GM23338 (cell line): ENCODE measurements at regions not wholly inside any gene's neighbourhood (a gene's known extent, or its start where the extent isn't known, plus 50 kb on each side); places are given as distances from the start of the nearest gene placed in this dataset.

Source experiments
- ATAC-seq: fragments of 200-7000 bp; cut with Tn5 transposase; 3 replicates; pipeline ENCODE4 v1.9.1; 2020
- DNase-seq: peaks from one replicate; pipeline ENCODE4 v3.0.0-alpha.2; 2015; ENCODE audit warnings: low spot score
- H2AFZ ChIP-seq: fragments of 200-600 bp; sonication (generic); 2 replicates; pipeline ENCODE4 v1.8.0; 2016; ENCODE audit warnings: antibody characterized with exemption, mild to moderate bottlenecking, moderate library complexity
- H3F3A ChIP-seq: fragments of 200-600 bp; sonication (generic); replicated peaks from 2 replicates; pipeline ENCODE4 v1.8.0; 2017; ENCODE audit warnings: antibody characterized with exemption, mixed run types, low read depth
- H3K27ac ChIP-seq: fragments of 200-600 bp; sonication (generic); 2 replicates; pipeline ENCODE4 v1.6.1; 2016; ENCODE audit warnings: low read depth
- H3K27me3 ChIP-seq: fragments of 200-600 bp; sonication (generic); 2 replicates; pipeline ENCODE4 v1.8.0; 2016; ENCODE audit warnings: mild to moderate bottlenecking, mixed run types, moderate library complexity; ENCODE audit not compliant: insufficient read depth
- H3K36me3 ChIP-seq: fragments of 200-600 bp; sonication (generic); 2 replicates; pipeline ENCODE4 v1.8.0; 2016; ENCODE audit warnings: mild to moderate bottlenecking; ENCODE audit not compliant: insufficient read depth
- H3K4me1 ChIP-seq: fragments of 200-600 bp; sonication (generic); 2 replicates; pipeline ENCODE4 v1.8.0; 2016; ENCODE audit warnings: mild to moderate bottlenecking, moderate library complexity; ENCODE audit not compliant: insufficient read depth
- H3K4me2 ChIP-seq: fragments of 200-600 bp; sonication (generic); 2 replicates; pipeline ENCODE4 v1.7.1; 2017; ENCODE audit warnings: mixed run types
- H3K4me3 ChIP-seq: fragments of 200-600 bp; sonication (generic); 2 replicates; pipeline ENCODE4 v1.6.1; 2016; ENCODE audit warnings: mixed run types
- H3K79me2 ChIP-seq: fragments of 200-600 bp; sonication (generic); replicated peaks from 2 replicates; pipeline ENCODE4 v1.8.0; 2017; ENCODE audit warnings: mild to moderate bottlenecking; ENCODE audit not compliant: insufficient read depth
- H3K9me2 ChIP-seq: fragments of 200-600 bp; sonication (generic); 2 replicates; pipeline ENCODE4 v1.8.0; 2017; ENCODE audit not compliant: insufficient read depth
- H4K20me1 ChIP-seq: fragments of 200-600 bp; sonication (generic); replicated peaks from 2 replicates; pipeline ENCODE4 v1.8.0; 2017; ENCODE audit warnings: mild to moderate bottlenecking; ENCODE audit not compliant: insufficient read depth
- H3K27ac Mint-ChIP-seq: 2 replicates; pipeline ENCODE4 v1.8.0; 2020; ENCODE audit warnings: inconsistent platforms, mild to moderate bottlenecking, moderate library complexity, mixed read lengths
- H3K27me3 Mint-ChIP-seq: 3 replicates; pipeline ENCODE4 v1.8.0; 2022; ENCODE audit warnings: low read depth, mild to moderate bottlenecking, moderate library complexity, mixed read lengths, inconsistent platforms; ENCODE audit not compliant: insufficient read depth, poor library complexity
- H3K36me3 Mint-ChIP-seq: 3 replicates; pipeline ENCODE4 v1.8.0; 2021; ENCODE audit warnings: low read depth, mild to moderate bottlenecking, inconsistent platforms, moderate library complexity, mixed read lengths
- H3K4me1 Mint-ChIP-seq: 3 replicates; pipeline ENCODE4 v1.8.0; 2020; ENCODE audit warnings: mild to moderate bottlenecking, inconsistent platforms, mixed read lengths
- H3K4me3 Mint-ChIP-seq: 3 replicates; pipeline ENCODE4 v1.8.0; 2021; ENCODE audit warnings: moderate library complexity, mild to moderate bottlenecking, inconsistent platforms, mixed read lengths
- H3K9me3 Mint-ChIP-seq: 3 replicates; pipeline ENCODE4 v1.8.0; 2020; ENCODE audit warnings: moderate library complexity, mild to moderate bottlenecking, inconsistent platforms, mixed read lengths
- CREB1 ChIP-seq: fragments of 250-450 bp; sonication (Bioruptor Pico); IDR thresholded peaks from 2 replicates; pipeline ENCODE4 v1.5.0; 2020; ENCODE audit warnings: low read depth, mild to moderate bottlenecking, moderate library complexity
- CTCF ChIP-seq, 2 experiments: fragments of 200-600 bp in 1 of 2; sonication (generic) in 1 of 2; conservative IDR thresholded peaks; 2 replicates each; pipeline versions ENCODE4 v1.5.1 to v1.6.1; 2016 to 2017; ENCODE audit warnings: antibody characterized with exemption in 2 of 2, low read depth in 2 of 2, mild to moderate bottlenecking in 2 of 2, moderate library complexity in 1 of 2
- ETS1 ChIP-seq: IDR thresholded peaks from 2 replicates; pipeline ENCODE4 v1.6.1; 2016; ENCODE audit warnings: antibody characterized with exemption
- EZH2 ChIP-seq: fragments of 200-600 bp; sonication (generic); IDR thresholded peaks from one replicate; pipeline ENCODE4 v1.8.0; 2017; ENCODE audit warnings: antibody characterized with exemption, mild to moderate bottlenecking, low read depth; ENCODE audit not compliant: unreplicated experiment
- EZH2phosphoT487 ChIP-seq: fragments of 200-600 bp; sonication (generic); IDR thresholded peaks from one replicate; pipeline ENCODE4 v1.8.1; 2018; ENCODE audit warnings: antibody characterized with exemption; ENCODE audit not compliant: unreplicated experiment
- JUNB ChIP-seq: IDR thresholded peaks from one replicate; pipeline ENCODE4 v1.6.1; 2016; ENCODE audit warnings: antibody characterized with exemption; ENCODE audit not compliant: unreplicated experiment
- NANOG ChIP-seq: IDR thresholded peaks from 2 replicates; pipeline ENCODE4 v1.6.1; 2016; ENCODE audit warnings: antibody characterized with exemption, borderline replicate concordance
- POLR2AphosphoS5 ChIP-seq: IDR thresholded peaks from 2 replicates; pipeline ENCODE4 v1.6.1; 2016; ENCODE audit warnings: antibody characterized with exemption, low read depth
- ZNF114 ChIP-seq: fragments of 250-450 bp; sonication (Bioruptor Pico); IDR thresholded peaks from 2 replicates; pipeline ENCODE4 v1.5.0; 2020; ENCODE audit warnings: mild to moderate bottlenecking, moderate library complexity
- ZNF331 ChIP-seq: fragments of 250-450 bp; sonication (Bioruptor Pico); IDR thresholded peaks from 2 replicates; pipeline ENCODE4 v1.5.0; 2020; ENCODE audit warnings: low read depth, mild to moderate bottlenecking, moderate library complexity
- TF ChIP-seq, protein P1 (sequence below): fragments of 250-450 bp; sonication (Bioruptor Pico); IDR thresholded peaks from 2 replicates; pipeline ENCODE4 v1.5.0; 2020; ENCODE audit warnings: mild to moderate bottlenecking, moderate library complexity
- TF ChIP-seq, protein P2 (sequence below): IDR thresholded peaks from one replicate; pipeline ENCODE4 v1.6.1; 2018; ENCODE audit warnings: antibody characterized with exemption; ENCODE audit not compliant: unreplicated experiment

GRCh38 chr13:106852436-106852835, 284.5 kb upstream of the ARGLU1 start:
- TF ChIP-seq EZH2 (no peak), ETS1 (no peak), ZNF331 (CRISPR knock-in tag) (no peak), CTCF (conservative IDR thresholded peaks at IDR 0.05; ENCODE audit: low read depth in 2 of 2) (no peak), ZNF114 (CRISPR knock-in tag) (no peak), POLR2AphosphoS5 (no peak), JUNB (no peak), EZH2phosphoT487 (no peak), CREB1 (no peak), NANOG (no peak)
- TF ChIP-seq, protein P1, sequence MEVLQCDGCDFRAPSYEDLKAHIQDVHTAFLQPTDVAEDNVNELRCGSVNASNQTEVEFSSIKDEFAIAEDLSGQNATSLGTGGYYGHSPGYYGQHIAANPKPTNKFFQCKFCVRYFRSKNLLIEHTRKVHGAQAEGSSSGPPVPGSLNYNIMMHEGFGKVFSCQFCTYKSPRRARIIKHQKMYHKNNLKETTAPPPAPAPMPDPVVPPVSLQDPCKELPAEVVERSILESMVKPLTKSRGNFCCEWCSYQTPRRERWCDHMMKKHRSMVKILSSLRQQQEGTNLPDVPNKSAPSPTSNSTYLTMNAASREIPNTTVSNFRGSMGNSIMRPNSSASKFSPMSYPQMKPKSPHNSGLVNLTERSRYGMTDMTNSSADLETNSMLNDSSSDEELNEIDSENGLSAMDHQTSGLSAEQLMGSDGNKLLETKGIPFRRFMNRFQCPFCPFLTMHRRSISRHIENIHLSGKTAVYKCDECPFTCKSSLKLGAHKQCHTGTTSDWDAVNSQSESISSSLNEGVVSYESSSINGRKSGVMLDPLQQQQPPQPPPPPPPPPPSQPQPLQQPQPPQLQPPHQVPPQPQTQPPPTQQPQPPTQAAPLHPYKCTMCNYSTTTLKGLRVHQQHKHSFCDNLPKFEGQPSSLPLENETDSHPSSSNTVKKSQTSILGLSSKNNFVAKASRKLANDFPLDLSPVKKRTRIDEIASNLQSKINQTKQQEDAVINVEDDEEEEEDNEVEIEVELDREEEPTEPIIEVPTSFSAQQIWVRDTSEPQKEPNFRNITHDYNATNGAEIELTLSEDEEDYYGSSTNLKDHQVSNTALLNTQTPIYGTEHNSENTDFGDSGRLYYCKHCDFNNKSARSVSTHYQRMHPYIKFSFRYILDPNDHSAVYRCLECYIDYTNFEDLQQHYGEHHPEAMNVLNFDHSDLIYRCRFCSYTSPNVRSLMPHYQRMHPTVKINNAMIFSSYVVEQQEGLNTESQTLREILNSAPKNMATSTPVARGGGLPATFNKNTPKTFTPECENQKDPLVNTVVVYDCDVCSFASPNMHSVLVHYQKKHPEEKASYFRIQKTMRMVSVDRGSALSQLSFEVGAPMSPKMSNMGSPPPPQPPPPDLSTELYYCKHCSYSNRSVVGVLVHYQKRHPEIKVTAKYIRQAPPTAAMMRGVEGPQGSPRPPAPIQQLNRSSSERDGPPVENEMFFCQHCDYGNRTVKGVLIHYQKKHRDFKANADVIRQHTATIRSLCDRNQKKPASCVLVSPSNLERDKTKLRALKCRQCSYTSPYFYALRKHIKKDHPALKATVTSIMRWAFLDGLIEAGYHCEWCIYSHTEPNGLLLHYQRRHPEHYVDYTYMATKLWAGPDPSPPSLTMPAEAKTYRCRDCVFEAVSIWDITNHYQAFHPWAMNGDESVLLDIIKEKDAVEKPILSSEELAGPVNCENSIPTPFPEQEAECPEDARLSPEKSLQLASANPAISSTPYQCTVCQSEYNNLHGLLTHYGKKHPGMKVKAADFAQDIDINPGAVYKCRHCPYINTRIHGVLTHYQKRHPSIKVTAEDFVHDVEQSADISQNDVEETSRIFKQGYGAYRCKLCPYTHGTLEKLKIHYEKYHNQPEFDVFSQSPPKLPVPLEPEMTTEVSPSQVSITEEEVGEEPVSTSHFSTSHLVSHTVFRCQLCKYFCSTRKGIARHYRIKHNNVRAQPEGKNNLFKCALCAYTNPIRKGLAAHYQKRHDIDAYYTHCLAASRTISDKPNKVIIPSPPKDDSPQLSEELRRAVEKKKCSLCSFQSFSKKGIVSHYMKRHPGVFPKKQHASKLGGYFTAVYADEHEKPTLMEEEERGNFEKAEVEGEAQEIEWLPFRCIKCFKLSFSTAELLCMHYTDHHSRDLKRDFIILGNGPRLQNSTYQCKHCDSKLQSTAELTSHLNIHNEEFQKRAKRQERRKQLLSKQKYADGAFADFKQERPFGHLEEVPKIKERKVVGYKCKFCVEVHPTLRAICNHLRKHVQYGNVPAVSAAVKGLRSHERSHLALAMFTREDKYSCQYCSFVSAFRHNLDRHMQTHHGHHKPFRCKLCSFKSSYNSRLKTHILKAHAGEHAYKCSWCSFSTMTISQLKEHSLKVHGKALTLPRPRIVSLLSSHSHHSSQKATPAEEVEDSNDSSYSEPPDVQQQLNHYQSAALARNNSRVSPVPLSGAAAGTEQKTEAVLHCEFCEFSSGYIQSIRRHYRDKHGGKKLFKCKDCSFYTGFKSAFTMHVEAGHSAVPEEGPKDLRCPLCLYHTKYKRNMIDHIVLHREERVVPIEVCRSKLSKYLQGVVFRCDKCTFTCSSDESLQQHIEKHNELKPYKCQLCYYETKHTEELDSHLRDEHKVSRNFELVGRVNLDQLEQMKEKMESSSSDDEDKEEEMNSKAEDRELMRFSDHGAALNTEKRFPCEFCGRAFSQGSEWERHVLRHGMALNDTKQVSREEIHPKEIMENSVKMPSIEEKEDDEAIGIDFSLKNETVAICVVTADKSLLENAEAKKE (CRISPR knock-in tag), result no peak
- TF ChIP-seq, protein P2, sequence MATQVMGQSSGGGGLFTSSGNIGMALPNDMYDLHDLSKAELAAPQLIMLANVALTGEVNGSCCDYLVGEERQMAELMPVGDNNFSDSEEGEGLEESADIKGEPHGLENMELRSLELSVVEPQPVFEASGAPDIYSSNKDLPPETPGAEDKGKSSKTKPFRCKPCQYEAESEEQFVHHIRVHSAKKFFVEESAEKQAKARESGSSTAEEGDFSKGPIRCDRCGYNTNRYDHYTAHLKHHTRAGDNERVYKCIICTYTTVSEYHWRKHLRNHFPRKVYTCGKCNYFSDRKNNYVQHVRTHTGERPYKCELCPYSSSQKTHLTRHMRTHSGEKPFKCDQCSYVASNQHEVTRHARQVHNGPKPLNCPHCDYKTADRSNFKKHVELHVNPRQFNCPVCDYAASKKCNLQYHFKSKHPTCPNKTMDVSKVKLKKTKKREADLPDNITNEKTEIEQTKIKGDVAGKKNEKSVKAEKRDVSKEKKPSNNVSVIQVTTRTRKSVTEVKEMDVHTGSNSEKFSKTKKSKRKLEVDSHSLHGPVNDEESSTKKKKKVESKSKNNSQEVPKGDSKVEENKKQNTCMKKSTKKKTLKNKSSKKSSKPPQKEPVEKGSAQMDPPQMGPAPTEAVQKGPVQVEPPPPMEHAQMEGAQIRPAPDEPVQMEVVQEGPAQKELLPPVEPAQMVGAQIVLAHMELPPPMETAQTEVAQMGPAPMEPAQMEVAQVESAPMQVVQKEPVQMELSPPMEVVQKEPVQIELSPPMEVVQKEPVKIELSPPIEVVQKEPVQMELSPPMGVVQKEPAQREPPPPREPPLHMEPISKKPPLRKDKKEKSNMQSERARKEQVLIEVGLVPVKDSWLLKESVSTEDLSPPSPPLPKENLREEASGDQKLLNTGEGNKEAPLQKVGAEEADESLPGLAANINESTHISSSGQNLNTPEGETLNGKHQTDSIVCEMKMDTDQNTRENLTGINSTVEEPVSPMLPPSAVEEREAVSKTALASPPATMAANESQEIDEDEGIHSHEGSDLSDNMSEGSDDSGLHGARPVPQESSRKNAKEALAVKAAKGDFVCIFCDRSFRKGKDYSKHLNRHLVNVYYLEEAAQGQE, result no peak
- Mint-ChIP-seq H3K27me3 (peaks cover 8% of the 10 kb centered on the region), H3K4me1 (peaks cover 28% of the 10 kb centered on the region), H3K36me3 (no peaks in the 10 kb centered on the region), H3K27ac (no peak overlapping the region), H3K9me3 (peaks cover 3% of the 10 kb centered on the region; the same call in 1 of the 3 replicates), H3K4me3 (no peak overlapping the region)
- ATAC-seq, result no peak
- H3K4me2 ChIP-seq, result no peak overlapping the region
- H4K20me1 ChIP-seq, result no peaks in the 10 kb centered on the region
- DNase-seq, result no peak
- H3K27me3 ChIP-seq, result no peaks in the 10 kb centered on the region
- no peak overlapping the region for H3K4me3 ChIP-seq
- H3K9me2 ChIP-seq, result peaks cover 11% of the 10 kb centered on the region
- no peaks in the 10 kb centered on the region for H3K79me2 ChIP-seq
- no peak overlapping the region for H3K27ac ChIP-seq
- H3K36me3 ChIP-seq, result no peaks in the 10 kb centered on the region
- H2AFZ ChIP-seq, result no peak overlapping the region
- H3K4me1 ChIP-seq, result peaks cover 11% of the 10 kb centered on the region
- no peaks in the 10 kb centered on the region for H3F3A ChIP-seq
